HEK293 (cell line): ENCODE measurements at regions not wholly inside any gene's neighbourhood (a gene's known extent, or its start where the extent isn't known, plus 50 kb on each side); places are given as distances from the start of the nearest gene placed in this dataset.

Source experiments
- CTCF ChIA-PET: fragments of 350-600 bp; formaldehyde crosslinking; extraction: SDS; loops from one replicate; lab custom pipeline; 2021; ENCODE audit warnings: antibody characterized with exemption; lab: Yijun Ruan, JAX
- POLR2A ChIA-PET: fragments of 300-600 bp; formaldehyde crosslinking; extraction: SDS; loops from one replicate; lab custom pipeline; 2020; ENCODE audit warnings: antibody characterized with exemption, inconsistent platforms; lab: Yijun Ruan, JAX
- H3K27ac ChIP-seq: fragments of 200-500 bp; sonication (Bioruptor generic); 2 replicates; pipeline ENCODE4 v1.5.1; 2014; ENCODE audit warnings: low read depth, low read length, control low read depth, inconsistent platforms; ENCODE audit errors: extremely low read depth
- H3K36me3 ChIP-seq, 2 experiments: fragments of 200-500 bp in 1 of 2; sonication (Bioruptor generic) in 1 of 2; 1 replicate in 1 of 2; 2 replicates in 1 of 2; pipeline ENCODE4 v1.5.1; 2014 to 2017; ENCODE audit warnings: inconsistent platforms in 2 of 2, low read length in 2 of 2; ENCODE audit not compliant: control insufficient read depth in 2 of 2, insufficient read depth in 1 of 2
- H3K4me1 ChIP-seq: fragments of 200-500 bp; sonication (Bioruptor generic); 2 replicates; pipeline ENCODE4 v1.5.1; 2014; ENCODE audit warnings: mild to moderate bottlenecking, low read length, inconsistent platforms; ENCODE audit not compliant: control insufficient read depth, insufficient read depth
- H3K4me3 ChIP-seq: 2 replicates; pipeline ENCODE4 v1.5.1; 2011; ENCODE audit warnings: low read depth, mild to moderate bottlenecking, control low read depth, low read length, moderate library complexity
- H3K9me3 ChIP-seq: fragments of 200-500 bp; sonication (Bioruptor generic); 2 replicates; pipeline ENCODE4 v1.5.1; 2014; ENCODE audit warnings: low read depth, low read length, inconsistent platforms; ENCODE audit not compliant: control insufficient read depth, insufficient read depth
- BCL11A ChIP-seq: fragments of 450-650 bp; formaldehyde crosslinking; IDR thresholded peaks from 2 replicates; pipeline ENCODE4 v1.5.1; 2016; ENCODE audit warnings: low read depth, missing biosample characterization, missing genetic modification characterization
- KLF1 ChIP-seq: fragments of 450-650 bp; formaldehyde crosslinking; IDR thresholded peaks from 2 replicates; pipeline ENCODE4 v1.5.1; 2016; ENCODE audit warnings: missing biosample characterization, missing genetic modification characterization
- KLF7 ChIP-seq: fragments of 450-650 bp; formaldehyde crosslinking; IDR thresholded peaks from 2 replicates; pipeline ENCODE4 v1.5.1; 2016; ENCODE audit warnings: missing biosample characterization, missing genetic modification characterization, borderline replicate concordance
- KLF9 ChIP-seq: fragments of 450-650 bp; formaldehyde crosslinking; IDR thresholded peaks from 2 replicates; pipeline ENCODE4 v1.5.1; 2016; ENCODE audit warnings: missing biosample characterization, missing genetic modification characterization, low read depth
- SALL2 ChIP-seq: fragments of 450-650 bp; formaldehyde crosslinking; IDR thresholded peaks from 2 replicates; pipeline ENCODE4 v1.5.0; 2017; ENCODE audit warnings: missing biosample characterization, mild to moderate bottlenecking, missing genetic modification characterization, borderline replicate concordance
- TRIM28 ChIP-seq: IDR thresholded peaks from 2 replicates; pipeline ENCODE4 v1.6.1; 2011; ENCODE audit warnings: low read length, control low read depth, borderline replicate concordance
- YY1 ChIP-seq: fragments of 450-650 bp; formaldehyde crosslinking; IDR thresholded peaks from 2 replicates; pipeline ENCODE4 v1.5.1; 2018; ENCODE audit warnings: missing biosample characterization, missing genetic modification characterization
- YY2 ChIP-seq: fragments of 450-650 bp; formaldehyde crosslinking; IDR thresholded peaks from 2 replicates; pipeline ENCODE4 v1.5.1; 2016; ENCODE audit warnings: missing biosample characterization, missing genetic modification characterization
- ZEB2 ChIP-seq: fragments of 450-650 bp; formaldehyde crosslinking; IDR thresholded peaks from 2 replicates; pipeline ENCODE4 v1.5.1; 2016; ENCODE audit warnings: missing biosample characterization, missing genetic modification characterization
- ZFP41 ChIP-seq: fragments of 450-650 bp; formaldehyde crosslinking; IDR thresholded peaks from 2 replicates; pipeline ENCODE4 v1.5.1; 2016; ENCODE audit warnings: missing biosample characterization, missing genetic modification characterization, borderline replicate concordance
- ZNF132 ChIP-seq: fragments of 450-650 bp; formaldehyde crosslinking; IDR thresholded peaks from 2 replicates; pipeline ENCODE4 v1.5.1; 2017; ENCODE audit warnings: missing biosample characterization, missing genetic modification characterization, borderline replicate concordance
- ZNF19 ChIP-seq: fragments of 450-650 bp; formaldehyde crosslinking; IDR thresholded peaks from 2 replicates; pipeline ENCODE4; 2016; ENCODE audit warnings: missing biosample characterization, missing genetic modification characterization, low read depth
- ZNF223 ChIP-seq: fragments of 450-650 bp; formaldehyde crosslinking; IDR thresholded peaks from 2 replicates; pipeline ENCODE4 v1.5.1; 2016; ENCODE audit warnings: missing biosample characterization, missing genetic modification characterization
- ZNF341 ChIP-seq: fragments of 450-650 bp; formaldehyde crosslinking; IDR thresholded peaks from 2 replicates; pipeline ENCODE4; 2016; ENCODE audit warnings: low read depth, missing biosample characterization, missing genetic modification characterization
- ZNF404 ChIP-seq: fragments of 450-650 bp; formaldehyde crosslinking; IDR thresholded peaks from 2 replicates; pipeline ENCODE4 v1.5.1; 2017; ENCODE audit warnings: missing biosample characterization, missing genetic modification characterization
- ZNF629 ChIP-seq: fragments of 450-650 bp; formaldehyde crosslinking; IDR thresholded peaks from 2 replicates; pipeline ENCODE4 v1.5.1; 2017; ENCODE audit warnings: missing biosample characterization, missing genetic modification characterization
- ZNF677 ChIP-seq: fragments of 450-650 bp; IDR thresholded peaks from 2 replicates; pipeline ENCODE4 v1.5.0; 2018; ENCODE audit warnings: missing biosample characterization, mild to moderate bottlenecking, missing genetic modification characterization, moderate library complexity
- ZNF830 ChIP-seq: fragments of 450-650 bp; IDR thresholded peaks from 2 replicates; pipeline ENCODE4 v1.5.0; 2018; ENCODE audit warnings: missing biosample characterization, missing genetic modification characterization, low read depth, mild to moderate bottlenecking, moderate library complexity
- ZSCAN16 ChIP-seq: fragments of 450-650 bp; formaldehyde crosslinking; IDR thresholded peaks from 2 replicates; pipeline ENCODE4 v1.5.1; 2016; ENCODE audit warnings: missing biosample characterization, missing genetic modification characterization
- ZXDB ChIP-seq: fragments of 450-650 bp; formaldehyde crosslinking; IDR thresholded peaks from 2 replicates; pipeline ENCODE4 v1.5.1; 2016; ENCODE audit warnings: missing biosample characterization, missing genetic modification characterization
- TF ChIP-seq, protein P1 (sequence below): fragments of 450-650 bp; formaldehyde crosslinking; IDR thresholded peaks from 2 replicates; pipeline ENCODE4 v1.5.1; 2016; ENCODE audit warnings: missing biosample characterization, missing genetic modification characterization
- TF ChIP-seq, protein P2 (sequence below): fragments of 450-650 bp; formaldehyde crosslinking; IDR thresholded peaks from 2 replicates; pipeline ENCODE4 v1.5.1; 2016; ENCODE audit warnings: missing biosample characterization, missing genetic modification characterization
- TF ChIP-seq, protein P3 (sequence below): fragments of 450-650 bp; formaldehyde crosslinking; IDR thresholded peaks from 2 replicates; pipeline ENCODE4 v1.5.1; 2016; ENCODE audit warnings: missing biosample characterization, missing genetic modification characterization, borderline replicate concordance
- TF ChIP-seq, protein P4 (sequence below): fragments of 450-650 bp; formaldehyde crosslinking; IDR thresholded peaks from 2 replicates; pipeline ENCODE4; 2016; ENCODE audit warnings: missing biosample characterization, missing genetic modification characterization
- TF ChIP-seq, protein P5 (sequence below): fragments of 450-650 bp; IDR thresholded peaks from 2 replicates; pipeline ENCODE4 v1.5.1; 2018; ENCODE audit warnings: missing biosample characterization, mild to moderate bottlenecking, missing genetic modification characterization
- TF ChIP-seq, protein P6 (sequence below): sonication (generic); formaldehyde crosslinking; IDR thresholded peaks from 2 replicates; pipeline ENCODE4 v1.8.1; 2022; ENCODE audit warnings: mild to moderate bottlenecking, moderate library complexity, missing genetic modification reagents

DNA sequence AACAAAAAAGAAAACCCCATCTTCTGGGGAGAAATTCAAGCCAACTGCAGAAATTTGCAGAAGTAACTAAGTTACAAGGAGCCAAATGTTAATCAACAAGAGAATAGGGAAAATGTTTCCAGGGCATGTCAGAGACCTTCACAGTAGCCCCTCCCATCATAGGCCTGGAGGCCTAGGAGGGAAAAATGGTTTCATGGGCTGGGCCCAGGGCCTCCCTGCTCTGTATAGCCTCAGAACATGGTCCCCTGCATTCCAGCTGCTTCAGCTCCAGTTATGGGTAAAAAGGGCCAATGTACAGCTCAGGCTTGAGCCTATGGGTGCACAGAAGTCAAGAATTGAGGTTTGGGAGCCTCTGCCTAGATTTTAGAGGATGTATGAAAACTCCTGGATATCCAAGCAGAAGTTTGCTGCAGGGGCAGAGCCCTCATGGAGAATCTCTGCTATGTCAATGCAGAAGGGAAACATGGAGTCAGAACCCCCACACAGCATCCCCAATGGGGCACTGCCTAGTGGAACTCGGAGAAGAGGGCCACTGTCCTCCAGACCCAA lies 260.9 kb downstream of the DUSP6 start (continued):
- TF ChIP-seq, protein P1, sequence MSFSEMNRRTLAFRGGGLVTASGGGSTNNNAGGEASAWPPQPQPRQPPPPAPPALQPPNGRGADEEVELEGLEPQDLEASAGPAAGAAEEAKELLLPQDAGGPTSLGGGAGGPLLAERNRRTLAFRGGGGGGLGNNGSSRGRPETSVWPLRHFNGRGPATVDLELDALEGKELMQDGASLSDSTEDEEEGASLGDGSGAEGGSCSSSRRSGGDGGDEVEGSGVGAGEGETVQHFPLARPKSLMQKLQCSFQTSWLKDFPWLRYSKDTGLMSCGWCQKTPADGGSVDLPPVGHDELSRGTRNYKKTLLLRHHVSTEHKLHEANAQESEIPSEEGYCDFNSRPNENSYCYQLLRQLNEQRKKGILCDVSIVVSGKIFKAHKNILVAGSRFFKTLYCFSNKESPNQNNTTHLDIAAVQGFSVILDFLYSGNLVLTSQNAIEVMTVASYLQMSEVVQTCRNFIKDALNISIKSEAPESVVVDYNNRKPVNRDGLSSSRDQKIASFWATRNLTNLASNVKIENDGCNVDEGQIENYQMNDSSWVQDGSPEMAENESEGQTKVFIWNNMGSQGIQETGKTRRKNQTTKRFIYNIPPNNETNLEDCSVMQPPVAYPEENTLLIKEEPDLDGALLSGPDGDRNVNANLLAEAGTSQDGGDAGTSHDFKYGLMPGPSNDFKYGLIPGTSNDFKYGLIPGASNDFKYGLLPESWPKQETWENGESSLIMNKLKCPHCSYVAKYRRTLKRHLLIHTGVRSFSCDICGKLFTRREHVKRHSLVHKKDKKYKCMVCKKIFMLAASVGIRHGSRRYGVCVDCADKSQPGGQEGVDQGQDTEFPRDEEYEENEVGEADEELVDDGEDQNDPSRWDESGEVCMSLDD (tag by site-specific recombination): no peak
- no peak for TF ChIP-seq KLF7
- TF ChIP-seq ZNF341 (tag by site-specific recombination): no peak
- TF ChIP-seq YY2 (tag by site-specific recombination): no peak
- no peak for TF ChIP-seq YY1 (tag by site-specific recombination)

DNA sequence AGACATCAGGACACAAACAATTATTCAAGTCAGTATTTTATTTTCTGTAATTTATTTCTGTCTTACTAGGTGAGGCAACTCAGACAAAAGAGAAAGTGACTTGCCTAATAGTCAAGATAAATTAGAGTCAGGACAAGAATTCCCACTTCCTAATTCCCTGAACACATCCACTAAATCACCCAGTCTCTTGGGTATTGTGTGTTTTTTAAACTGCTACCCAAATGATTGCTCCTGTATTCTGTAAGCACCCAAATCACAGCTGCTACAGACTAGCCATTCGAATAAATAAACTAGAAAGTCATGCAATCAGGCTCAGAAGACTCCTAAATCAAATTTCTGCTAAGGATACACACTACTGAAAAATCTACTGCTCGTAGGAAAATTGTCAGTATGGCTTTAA lies 263.0 kb downstream of the DUSP6 start:
- Histone ChIP-seq H3K4me1 (no peaks in the 10 kb centered on the region), H3K27ac (no peak overlapping the region), H3K9me3 (no peaks in the 10 kb centered on the region), H3K4me3 (no peak overlapping the region), H3K36me3 (no peaks in the 10 kb centered on the region)
- CTCF ChIA-PET: no interaction called here
- TF ChIP-seq ZXDB (tag by site-specific recombination) (no peak), ZNF19 (tag by site-specific recombination) (no peak), ZNF223 (no peak), KLF1 (tag by site-specific recombination) (no peak), KLF9 (tag by site-specific recombination) (no peak), SALL2 (tag by site-specific recombination) (no peak), TRIM28 (no peak), ZNF404 (tag by site-specific recombination) (no peak), ZNF132 (tag by site-specific recombination) (no peak)
- TF ChIP-seq, protein P2, sequence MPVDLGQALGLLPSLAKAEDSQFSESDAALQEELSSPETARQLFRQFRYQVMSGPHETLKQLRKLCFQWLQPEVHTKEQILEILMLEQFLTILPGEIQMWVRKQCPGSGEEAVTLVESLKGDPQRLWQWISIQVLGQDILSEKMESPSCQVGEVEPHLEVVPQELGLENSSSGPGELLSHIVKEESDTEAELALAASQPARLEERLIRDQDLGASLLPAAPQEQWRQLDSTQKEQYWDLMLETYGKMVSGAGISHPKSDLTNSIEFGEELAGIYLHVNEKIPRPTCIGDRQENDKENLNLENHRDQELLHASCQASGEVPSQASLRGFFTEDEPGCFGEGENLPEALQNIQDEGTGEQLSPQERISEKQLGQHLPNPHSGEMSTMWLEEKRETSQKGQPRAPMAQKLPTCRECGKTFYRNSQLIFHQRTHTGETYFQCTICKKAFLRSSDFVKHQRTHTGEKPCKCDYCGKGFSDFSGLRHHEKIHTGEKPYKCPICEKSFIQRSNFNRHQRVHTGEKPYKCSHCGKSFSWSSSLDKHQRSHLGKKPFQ (tag by site-specific recombination): no peak
- TF ChIP-seq, protein P3, sequence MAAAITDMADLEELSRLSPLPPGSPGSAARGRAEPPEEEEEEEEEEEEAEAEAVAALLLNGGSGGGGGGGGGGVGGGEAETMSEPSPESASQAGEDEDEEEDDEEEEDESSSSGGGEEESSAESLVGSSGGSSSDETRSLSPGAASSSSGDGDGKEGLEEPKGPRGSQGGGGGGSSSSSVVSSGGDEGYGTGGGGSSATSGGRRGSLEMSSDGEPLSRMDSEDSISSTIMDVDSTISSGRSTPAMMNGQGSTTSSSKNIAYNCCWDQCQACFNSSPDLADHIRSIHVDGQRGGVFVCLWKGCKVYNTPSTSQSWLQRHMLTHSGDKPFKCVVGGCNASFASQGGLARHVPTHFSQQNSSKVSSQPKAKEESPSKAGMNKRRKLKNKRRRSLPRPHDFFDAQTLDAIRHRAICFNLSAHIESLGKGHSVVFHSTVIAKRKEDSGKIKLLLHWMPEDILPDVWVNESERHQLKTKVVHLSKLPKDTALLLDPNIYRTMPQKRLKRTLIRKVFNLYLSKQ: no peak
- TF ChIP-seq, protein P4, sequence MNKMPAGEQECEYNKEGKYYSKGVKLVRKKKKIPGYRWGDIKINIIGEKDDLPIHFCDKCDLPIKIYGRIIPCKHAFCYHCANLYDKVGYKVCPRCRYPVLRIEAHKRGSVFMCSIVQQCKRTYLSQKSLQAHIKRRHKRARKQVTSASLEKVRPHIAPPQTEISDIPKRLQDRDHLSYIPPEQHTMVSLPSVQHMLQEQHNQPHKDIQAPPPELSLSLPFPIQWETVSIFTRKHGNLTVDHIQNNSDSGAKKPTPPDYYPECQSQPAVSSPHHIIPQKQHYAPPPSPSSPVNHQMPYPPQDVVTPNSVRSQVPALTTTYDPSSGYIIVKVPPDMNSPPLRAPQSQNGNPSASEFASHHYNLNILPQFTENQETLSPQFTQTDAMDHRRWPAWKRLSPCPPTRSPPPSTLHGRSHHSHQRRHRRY: no peak
- POLR2A ChIA-PET: no interaction called here

DNA sequence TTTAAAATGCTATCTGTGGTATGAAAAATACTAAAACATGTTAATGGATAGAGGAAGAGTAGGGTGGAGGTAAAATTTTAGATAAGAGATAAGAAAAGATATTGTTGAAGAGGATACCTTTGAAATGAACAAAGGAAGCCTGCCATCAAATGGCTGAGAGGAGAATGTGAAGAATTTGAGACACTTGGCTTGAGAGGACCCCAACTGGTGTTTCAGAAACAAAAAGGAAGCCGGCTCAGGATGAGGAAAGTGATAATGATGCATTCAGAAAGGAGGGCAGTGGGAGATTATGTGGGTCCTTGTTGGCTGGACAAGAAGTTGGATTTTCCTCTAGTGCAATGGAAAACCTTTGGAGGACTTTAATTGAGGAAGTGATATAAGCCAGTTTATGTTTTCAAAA lies 264.4 kb downstream of the DUSP6 start:
- no peaks in the 10 kb centered on the region for H3K36me3 ChIP-seq
- no peaks in the 10 kb centered on the region for H3K4me1 ChIP-seq
- CTCF ChIA-PET: no interaction called here
- H3K4me3 ChIP-seq: no peak overlapping the region
- POLR2A ChIA-PET: no interaction called here
- H3K9me3 ChIP-seq: no peaks in the 10 kb centered on the region
- H3K27ac ChIP-seq: no peak overlapping the region
- TF ChIP-seq ZNF830 (tag by site-specific recombination) (no peak), BCL11A (tag by site-specific recombination) (no peak), ZNF677 (tag by site-specific recombination) (no peak), ZEB2 (tag by site-specific recombination) (no peak), ZSCAN16 (tag by site-specific recombination) (no peak), ZFP41 (no peak), ZNF629 (no peak)
- TF ChIP-seq, protein P5, sequence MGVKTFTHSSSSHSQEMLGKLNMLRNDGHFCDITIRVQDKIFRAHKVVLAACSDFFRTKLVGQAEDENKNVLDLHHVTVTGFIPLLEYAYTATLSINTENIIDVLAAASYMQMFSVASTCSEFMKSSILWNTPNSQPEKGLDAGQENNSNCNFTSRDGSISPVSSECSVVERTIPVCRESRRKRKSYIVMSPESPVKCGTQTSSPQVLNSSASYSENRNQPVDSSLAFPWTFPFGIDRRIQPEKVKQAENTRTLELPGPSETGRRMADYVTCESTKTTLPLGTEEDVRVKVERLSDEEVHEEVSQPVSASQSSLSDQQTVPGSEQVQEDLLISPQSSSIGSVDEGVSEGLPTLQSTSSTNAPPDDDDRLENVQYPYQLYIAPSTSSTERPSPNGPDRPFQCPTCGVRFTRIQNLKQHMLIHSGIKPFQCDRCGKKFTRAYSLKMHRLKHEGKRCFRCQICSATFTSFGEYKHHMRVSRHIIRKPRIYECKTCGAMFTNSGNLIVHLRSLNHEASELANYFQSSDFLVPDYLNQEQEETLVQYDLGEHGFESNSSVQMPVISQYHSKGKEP (tag by site-specific recombination): no peak
- TF ChIP-seq, protein P6, sequence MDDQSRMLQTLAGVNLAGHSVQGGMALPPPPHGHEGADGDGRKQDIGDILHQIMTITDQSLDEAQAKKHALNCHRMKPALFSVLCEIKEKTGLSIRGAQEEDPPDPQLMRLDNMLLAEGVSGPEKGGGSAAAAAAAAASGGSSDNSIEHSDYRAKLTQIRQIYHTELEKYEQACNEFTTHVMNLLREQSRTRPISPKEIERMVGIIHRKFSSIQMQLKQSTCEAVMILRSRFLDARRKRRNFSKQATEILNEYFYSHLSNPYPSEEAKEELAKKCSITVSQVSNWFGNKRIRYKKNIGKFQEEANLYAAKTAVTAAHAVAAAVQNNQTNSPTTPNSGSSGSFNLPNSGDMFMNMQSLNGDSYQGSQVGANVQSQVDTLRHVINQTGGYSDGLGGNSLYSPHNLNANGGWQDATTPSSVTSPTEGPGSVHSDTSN (CRISPR knock-in tag): no peak
